ENCODE measurements at regions not wholly inside any gene's neighbourhood (a gene's known extent, or its start where the extent isn't known, plus 50 kb on each side); places are given as distances from the start of the nearest gene placed in this dataset.

GRCh38 chr10:4522296-4523000 is 303.6 kb upstream of the AKR1E2 start:
- DNase-seq, result no peak

GRCh38 chr10:4519658-4520402 is 306.2 kb upstream of the AKR1E2 start:
- DNase-seq, result no peak

- DNase-seq, result no peak
Observed at GRCh38 chr10:4517746-4518145, 308.3 kb upstream of the AKR1E2 start.

DNA sequence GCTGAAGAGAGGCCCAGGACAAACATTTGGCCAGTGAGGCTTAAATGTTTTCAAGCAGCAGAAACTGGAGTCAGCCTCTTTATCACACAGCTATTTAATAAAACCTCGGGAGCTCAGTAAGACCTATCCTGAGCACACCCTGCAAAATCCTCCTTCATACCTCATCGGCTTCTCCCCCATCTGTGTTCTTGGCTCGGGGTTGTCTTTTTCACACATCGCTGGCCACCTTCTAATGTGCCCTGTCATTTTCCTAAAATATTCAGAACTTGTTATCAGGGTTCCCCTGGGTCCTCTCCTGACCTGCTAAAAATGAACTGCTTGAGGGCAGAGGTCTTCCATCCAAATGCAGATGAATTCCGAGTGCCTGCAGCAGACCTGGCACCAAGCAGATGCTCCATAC is 310.3 kb upstream of the AKR1E2 start:
- DNase-seq, result no peak

GRCh38 chr10:4514445-4515108 is 311.4 kb upstream of the AKR1E2 start:
- DNase-seq, result peak; percentile 8 to 51

- no peak for DNase-seq
Observed at GRCh38 chr10:4512671-4513240, 313.3 kb upstream of the AKR1E2 start.

- DNase-seq, result no peak
Observed at GRCh38 chr10:4512196-4512595, 313.8 kb upstream of the AKR1E2 start.

DNA sequence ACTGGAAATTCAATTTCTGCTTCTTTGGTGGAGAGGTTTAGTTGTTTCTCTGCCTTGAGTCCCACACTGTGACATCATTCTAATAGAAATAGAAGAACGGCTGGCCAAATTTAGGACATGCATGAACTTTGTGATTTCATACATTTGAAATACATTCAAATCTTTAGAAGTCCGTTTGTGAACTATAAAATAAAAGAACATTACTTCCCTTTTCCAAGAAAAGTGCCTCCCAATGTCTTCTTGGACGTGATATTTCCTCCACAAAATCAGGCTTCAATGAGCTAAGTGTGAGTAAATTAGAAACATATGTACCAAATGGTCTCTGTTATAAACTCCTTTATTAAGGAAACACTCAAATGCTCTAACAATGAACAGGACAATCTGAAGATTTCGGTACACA is 314.5 kb upstream of the AKR1E2 start:
- no peak for DNase-seq

GRCh38 chr10:4509405-4509804 is 316.6 kb upstream of the AKR1E2 start:
- DNase-seq, result no peak

DNA sequence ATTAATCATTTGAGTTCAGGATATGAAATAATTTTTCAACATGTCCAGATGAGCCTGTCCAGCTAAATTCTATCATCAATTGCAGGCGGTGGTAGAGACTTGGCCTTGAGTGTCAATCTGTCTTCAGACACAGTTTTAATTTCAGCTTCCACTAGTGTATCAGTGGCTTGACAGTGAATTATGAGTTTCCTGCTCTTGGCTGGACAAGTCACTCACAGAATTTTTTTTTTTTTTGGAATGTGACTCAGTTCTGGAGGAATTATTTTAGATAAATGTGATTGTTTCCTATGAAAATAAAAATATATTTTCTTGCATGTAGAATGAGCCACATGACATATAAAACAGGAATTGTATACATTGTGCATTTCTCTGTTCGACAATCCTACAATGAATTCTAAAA is 319.9 kb upstream of the AKR1E2 start:
- no peak for DNase-seq

DNA sequence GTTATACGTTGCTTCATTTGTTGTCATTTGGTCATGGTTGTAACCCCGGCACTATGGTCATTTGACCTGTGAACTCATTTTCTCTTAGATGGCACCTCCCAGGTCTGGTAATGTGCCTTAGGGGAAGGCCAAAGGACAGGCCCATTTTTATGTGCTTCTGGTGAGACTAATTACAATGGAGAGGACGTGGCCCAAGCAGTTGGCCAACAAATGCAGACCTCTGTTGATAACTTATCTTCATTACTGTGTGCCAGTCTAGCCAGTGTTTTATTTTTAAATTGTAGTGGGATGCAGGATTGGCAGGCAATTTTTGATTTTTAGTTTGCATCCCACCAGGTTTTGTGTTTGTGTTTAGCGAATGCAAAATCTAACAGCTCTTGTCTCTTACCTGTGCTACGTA is 321.5 kb upstream of the AKR1E2 start:
- DNase-seq, result no peak

DNA sequence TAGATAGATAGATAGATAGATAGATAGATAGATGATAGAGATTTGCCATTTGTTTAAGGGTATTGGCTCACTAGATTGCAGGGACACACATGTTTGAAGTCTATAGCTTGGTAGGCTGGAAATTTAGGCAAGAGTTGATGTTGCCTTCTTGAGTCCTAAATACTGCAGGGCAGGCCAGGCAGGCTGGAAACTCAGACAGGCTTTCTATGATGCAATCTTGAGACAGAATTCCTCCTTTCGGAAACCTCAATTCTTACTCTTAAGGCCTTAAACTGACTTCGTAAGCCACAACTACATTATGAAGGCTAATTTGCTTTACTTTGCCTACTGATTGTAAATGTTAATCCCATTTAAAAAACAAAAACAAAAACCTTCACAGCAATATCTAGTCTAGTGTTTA is 322.9 kb upstream of the AKR1E2 start:
- DNase-seq, result no peak

DNA sequence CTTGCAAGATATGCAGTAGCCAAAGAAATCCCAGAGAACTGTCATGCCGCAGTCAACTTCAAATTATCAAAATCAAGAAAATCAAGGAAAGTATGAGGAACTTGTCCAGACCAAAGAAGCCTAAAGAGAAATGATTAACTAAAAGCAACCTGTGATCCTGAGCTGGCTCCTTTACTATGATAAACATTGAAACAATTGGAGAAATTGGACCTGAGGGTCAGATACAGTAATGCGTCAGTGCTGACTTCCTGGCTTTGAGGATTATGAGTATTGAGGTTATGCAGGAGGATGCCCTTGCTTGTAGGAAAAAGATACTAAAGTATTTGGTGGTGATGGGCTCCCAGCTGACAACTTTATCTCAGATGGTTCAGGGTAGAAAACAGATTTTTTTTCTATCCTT is 324.7 kb upstream of the AKR1E2 start:
- no peak for DNase-seq

- no peak for DNase-seq
Observed at GRCh38 chr10:4498711-4499251, 327.2 kb upstream of the AKR1E2 start.

DNA sequence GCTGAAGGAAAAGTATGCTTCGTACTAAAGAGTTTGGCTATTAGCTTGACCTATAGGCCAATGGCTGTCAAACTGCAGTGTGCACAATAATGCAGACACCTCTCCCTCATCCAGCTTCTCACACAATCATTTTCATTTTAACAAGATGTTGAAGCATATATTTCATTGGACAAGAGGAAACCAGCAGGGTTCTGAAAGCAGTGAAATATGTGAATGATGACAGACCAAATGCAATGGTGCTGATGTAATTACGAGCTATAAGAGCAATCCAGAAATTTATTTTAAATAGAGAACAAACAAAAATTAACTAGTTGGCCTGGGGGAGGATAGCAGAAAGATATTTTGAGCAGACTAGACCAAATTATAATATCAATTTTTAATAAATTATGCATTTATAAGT is 331.5 kb upstream of the AKR1E2 start:
- DNase-seq, result no peak

- no peak for DNase-seq
Observed at GRCh38 chr10:4492202-4492601, 333.8 kb upstream of the AKR1E2 start.

GRCh38 chr10:4488904-4489303 is 337.1 kb upstream of the AKR1E2 start:
- no peak for DNase-seq

DNA sequence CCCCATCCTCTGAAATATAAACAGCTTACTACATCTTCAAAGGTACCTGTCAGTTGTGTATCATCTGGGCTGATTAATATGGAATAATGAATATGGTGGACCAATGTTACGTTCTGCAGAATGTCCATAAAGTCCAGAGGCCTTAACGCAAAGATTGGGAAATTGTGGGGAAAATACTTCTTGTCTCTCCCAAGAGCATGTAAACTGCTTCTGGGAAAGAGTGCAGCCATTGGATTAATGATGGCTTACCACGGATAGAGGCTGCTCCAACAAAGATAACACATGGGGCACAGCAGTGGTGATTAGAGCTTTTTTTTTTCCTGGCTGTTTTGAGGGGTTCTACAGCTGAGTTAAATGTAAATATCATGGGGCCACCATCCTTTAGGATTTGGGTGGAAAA is 340.4 kb upstream of the AKR1E2 start:
- no peak for DNase-seq

- no peak for DNase-seq
Observed at GRCh38 chr10:4483811-4484210, 342.2 kb upstream of the AKR1E2 start.

DNA sequence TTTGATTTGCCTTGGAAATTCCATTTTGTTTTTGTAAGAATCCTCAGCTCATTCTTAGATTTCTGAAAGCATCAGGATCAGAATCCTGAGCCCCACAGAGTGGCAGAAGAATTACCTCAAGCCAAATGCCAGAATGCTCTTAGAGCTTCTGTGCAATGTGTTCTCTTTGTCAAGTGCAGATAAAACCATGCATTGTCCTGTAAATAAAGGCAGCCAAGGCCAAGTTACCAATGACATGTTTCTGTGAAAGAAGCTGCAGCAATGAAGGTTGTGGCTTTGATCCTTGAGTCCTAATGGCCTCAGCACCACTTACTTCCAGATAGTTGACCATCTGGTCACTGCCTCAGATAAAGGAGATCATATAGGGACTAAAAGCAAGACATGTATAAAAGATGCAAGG is 343.3 kb upstream of the AKR1E2 start:
- no peak for DNase-seq

DNA sequence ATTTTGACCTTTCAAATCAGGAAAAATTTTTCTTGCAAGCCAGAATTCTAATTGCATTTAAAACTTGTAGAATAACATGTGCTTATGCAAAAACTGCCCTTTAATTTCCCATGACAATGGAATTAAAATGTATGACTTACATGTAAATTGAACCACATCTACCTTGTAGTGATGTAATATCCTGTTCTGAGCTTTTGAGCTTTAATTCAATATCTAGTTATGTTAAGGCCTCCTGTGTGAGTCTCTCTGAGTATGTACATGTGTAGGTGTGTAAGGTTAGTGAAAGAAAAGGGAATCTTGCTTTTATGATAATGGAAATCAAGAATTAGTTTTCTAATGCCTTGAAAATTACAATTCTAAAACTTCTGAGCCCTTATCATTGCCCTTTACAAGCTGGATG is 344.8 kb upstream of the AKR1E2 start:
- DNase-seq, result no peak

DNA sequence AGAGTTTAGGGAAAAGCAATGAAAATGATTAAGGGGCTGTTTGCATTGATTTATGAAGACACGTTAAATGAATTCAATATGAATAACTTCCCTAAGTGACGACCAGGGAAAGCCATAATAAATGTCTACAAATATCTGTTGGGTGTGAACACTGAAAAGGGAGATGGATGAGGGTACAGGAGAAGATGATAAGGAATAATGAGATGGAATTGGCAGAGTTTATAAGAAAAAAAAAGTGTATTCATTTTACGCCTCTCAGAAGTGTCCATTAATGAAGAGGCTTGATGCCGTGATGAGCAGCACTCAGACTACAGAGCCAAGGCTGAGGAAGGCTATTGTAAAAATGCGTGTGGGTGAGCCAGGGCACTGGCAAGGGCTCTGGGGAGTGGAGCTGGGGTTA is 346.7 kb upstream of the AKR1E2 start:
- no peak for DNase-seq

DNA sequence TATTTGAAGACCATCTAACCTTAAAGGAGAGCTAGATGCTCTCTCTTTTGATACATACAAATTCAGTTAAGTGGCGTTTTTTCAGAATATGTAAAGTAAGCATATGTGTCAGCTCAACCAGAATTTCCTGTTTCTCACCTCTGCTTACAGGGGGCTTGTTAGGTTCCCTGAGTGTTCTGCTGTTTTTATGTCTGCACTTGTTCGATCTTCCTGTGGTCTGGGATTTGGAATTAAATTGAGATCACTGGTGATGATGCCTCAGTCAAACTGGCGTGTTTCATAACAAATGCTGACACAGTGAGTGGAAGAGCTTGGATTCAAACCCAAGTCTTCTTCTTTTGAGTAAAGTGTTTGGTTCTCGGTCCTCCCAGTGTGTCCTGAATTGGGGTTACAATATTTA is 348.3 kb upstream of the AKR1E2 start:
- DNase-seq, result no peak
